Cardiac fibroblast (primary cell): ENCODE measurements at regions not wholly inside any gene's neighbourhood (a gene's known extent, or its start where the extent isn't known, plus 50 kb on each side); places are given as distances from the start of the nearest gene placed in this dataset.
"Not testable (repeated sequence)": the region's sequence is repeated elsewhere in the genome, so short reads cannot be mapped to it uniquely, and the experiment has no call there.

Experiments
- DNase-seq, 2 donors: peaks; one replicate each; pipeline versions ENCODE4 v3.0.0 to v3.0.0-alpha.2; 2010; ENCODE audit warnings: low read depth in 2 of 2
- H3K4me3 ChIP-seq, 2 donors: replicated peaks in 1 of 2; 1 replicate in 1 of 2; 2 replicates in 1 of 2; pipeline ENCODE4 v1.5.1; 2011; ENCODE audit warnings: low read depth in 2 of 2, low read length in 2 of 2, mild to moderate bottlenecking in 2 of 2, moderate library complexity in 1 of 2
- CTCF ChIP-seq: IDR thresholded peaks from one replicate; pipeline ENCODE4 v1.5.1; 2011; ENCODE audit warnings: low read depth, mild to moderate bottlenecking, low read length, inconsistent platforms

- TF ChIP-seq CTCF, result no peak
- H3K4me3 ChIP-seq, result no peak overlapping the region
- no peak for DNase-seq
These were observed 111.2 kb upstream of the GRXCR1 start for GRCh38 chr4:42781315-42781714.

- no peak for DNase-seq
- TF ChIP-seq CTCF, result no peak
- H3K4me3 ChIP-seq, result no peak overlapping the region
These were observed 114.2 kb upstream of the GRXCR1 start for GRCh38 chr4:42778349-42778748.

DNA sequence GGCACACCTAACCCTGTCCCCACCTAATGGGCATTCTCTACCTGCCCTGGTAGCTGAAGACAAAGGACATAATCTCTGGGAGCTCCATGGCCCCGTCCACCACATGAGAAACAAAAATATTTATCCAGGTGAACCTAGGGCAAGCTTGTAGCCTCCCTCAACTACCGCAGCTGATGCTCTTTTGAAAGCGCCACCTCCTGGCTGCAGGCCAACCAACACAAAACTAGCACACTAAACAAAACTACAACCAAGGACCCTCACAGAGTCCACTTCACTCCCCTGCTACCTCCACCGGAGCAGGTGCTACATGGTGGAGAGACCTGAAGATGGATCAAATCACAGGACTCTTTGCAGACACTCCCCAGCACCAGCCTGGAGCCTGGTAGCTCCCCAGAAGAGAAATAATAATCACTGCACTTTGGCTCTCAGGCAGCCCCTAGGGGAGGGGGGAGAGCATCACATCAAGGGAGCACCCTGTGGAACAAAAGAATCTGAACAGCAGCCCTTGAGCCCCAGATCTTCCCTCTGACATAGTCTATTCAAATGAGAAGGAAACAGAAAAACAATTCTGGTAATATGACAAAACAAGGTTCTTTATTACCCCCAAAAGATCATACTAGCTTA is 111.3 kb upstream of the ATP8A1 start:
- TF ChIP-seq CTCF, result no peak
- no peak overlapping the region for H3K4me3 ChIP-seq
- no peak for DNase-seq

- no peak overlapping the region for H3K4me3 ChIP-seq
- DNase-seq, result no peak
- TF ChIP-seq CTCF, result no peak
These were observed 110.8 kb upstream of the ATP8A1 start for GRCh38 chr4:42767669-42768068.

- no peak for DNase-seq
- no peak for TF ChIP-seq CTCF
- no peak overlapping the region for H3K4me3 ChIP-seq
These were observed 104.9 kb upstream of the ATP8A1 start for GRCh38 chr4:42761804-42762203.

- DNase-seq, H3K4me3 ChIP-seq: not testable (repeated sequence)
These were observed 98.1 kb upstream of the ATP8A1 start for GRCh38 chr4:42754965-42755364.

DNA sequence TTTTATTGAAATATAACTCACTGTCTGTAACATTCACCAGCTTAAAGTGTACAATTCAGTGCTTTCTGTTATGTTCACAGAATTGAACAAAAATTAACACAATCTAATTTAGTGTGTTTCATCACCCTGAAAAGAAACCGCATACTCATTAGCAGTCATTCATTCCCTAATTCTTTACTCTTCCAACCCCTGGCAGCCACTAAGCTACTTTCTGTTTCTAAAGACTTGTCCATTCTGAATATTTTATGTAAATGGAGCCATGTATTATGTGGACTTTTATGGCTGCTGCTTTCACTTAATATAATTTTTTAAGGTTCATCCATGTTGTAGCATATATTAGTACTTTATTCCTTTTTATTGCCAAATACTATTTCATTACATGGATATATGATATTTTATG is 94.7 kb upstream of the ATP8A1 start:
- DNase-seq, result no peak
- H3K4me3 ChIP-seq, result no peak overlapping the region
- no peak for TF ChIP-seq CTCF
